GM21723 (cell line): ENCODE measurements at regions not wholly inside any gene's neighbourhood (a gene's known extent, or its start where the extent isn't known, plus 50 kb on each side); places are given as distances from the start of the nearest gene placed in this dataset.
A peak's percentile ranks its signal among the peaks of the same experiment; 100 is the strongest.

Experiments used
- ATAC-seq: cut with Tn5 transposase; IDR thresholded peaks from one replicate; pipeline ENCODE4 v1.9.1; 2021; ENCODE audit warnings: mild to moderate bottlenecking, moderate library complexity; ENCODE audit not compliant: unreplicated experiment

GRCh38 chr21:34022627-34023335 lies 50.6 kb upstream of the MRPS6 start:
- no peak for ATAC-seq

GRCh38 chr21:34021726-34022125 lies 51.7 kb upstream of the MRPS6 start:
- ATAC-seq: no peak

GRCh38 chr21:34020983-34021553 lies 52.3 kb upstream of the MRPS6 start:
- ATAC-seq: no peak

GRCh38 chr21:34020005-34020847 lies 53.2 kb upstream of the MRPS6 start:
- ATAC-seq: peak; percentile 42

GRCh38 chr21:34019402-34019801 lies 54.0 kb upstream of the MRPS6 start:
- ATAC-seq: no peak

GRCh38 chr21:34018910-34019309 lies 54.5 kb upstream of the MRPS6 start:
- no peak for ATAC-seq

- no peak for ATAC-seq
Observed at GRCh38 chr21:34018185-34018584, 55.2 kb upstream of the MRPS6 start.

GRCh38 chr21:34017039-34017961 lies 56.1 kb upstream of the MRPS6 start:
- ATAC-seq: no peak

GRCh38 chr21:34012640-34013039 lies 60.7 kb upstream of the MRPS6 start:
- ATAC-seq: no peak

GRCh38 chr21:34011660-34012059 lies 61.7 kb upstream of the MRPS6 start:
- no peak for ATAC-seq

- no peak for ATAC-seq
Observed at GRCh38 chr21:34009193-34009592, 64.2 kb upstream of the MRPS6 start.

GRCh38 chr21:34008618-34009017 lies 64.8 kb upstream of the MRPS6 start:
- ATAC-seq: no peak

GRCh38 chr21:34006611-34007168 lies 66.7 kb upstream of the MRPS6 start:
- no peak for ATAC-seq

GRCh38 chr21:34004974-34005373 lies 68.4 kb upstream of the MRPS6 start:
- no peak for ATAC-seq

GRCh38 chr21:34004013-34004938 lies 69.1 kb upstream of the MRPS6 start:
- ATAC-seq: no peak

- ATAC-seq: no peak
Observed at GRCh38 chr21:34003428-34003827, 70.0 kb upstream of the MRPS6 start.

- no peak for ATAC-seq
Observed at GRCh38 chr21:34000375-34000774, 73.0 kb upstream of the MRPS6 start.

- no peak for ATAC-seq
Observed at GRCh38 chr21:33998809-33999208, 74.6 kb upstream of the MRPS6 start.

- no peak for ATAC-seq
Observed at GRCh38 chr21:33998402-33998801, 75.0 kb upstream of the MRPS6 start.
